Testis (tissue), 2 donors: ENCODE measurements at regions not wholly inside any gene's neighbourhood (a gene's known extent, or its start where the extent isn't known, plus 50 kb on each side); places are given as distances from the start of the nearest gene placed in this dataset.

Experiments used
- DNase-seq: peaks from one replicate; pipeline ENCODE4 v3.0.0-alpha.2; 2019
- H3K27ac ChIP-seq, 2 donors: fragments of 200-600 bp; sonication (generic); one replicate each; pipeline ENCODE4 v1.5.1; 2019
- H3K27me3 ChIP-seq: fragments of 200-600 bp; sonication (generic); one replicate; pipeline ENCODE4 v1.5.1; 2019
- H3K36me3 ChIP-seq: fragments of 200-600 bp; sonication (generic); one replicate; pipeline ENCODE4 v1.5.1; 2017; ENCODE audit warnings: low read depth; ENCODE audit errors: missing control alignments
- H3K4me1 ChIP-seq: fragments of 200-600 bp; sonication (generic); one replicate; pipeline ENCODE4 v1.5.1; 2019
- H3K4me3 ChIP-seq, 2 donors: fragments of 200-600 bp; sonication (generic); one replicate each; pipeline ENCODE4 v1.5.1; 2017 to 2019
- H3K9me3 ChIP-seq: fragments of 200-600 bp; sonication (generic); one replicate; pipeline ENCODE4 v1.5.1; 2017
- CTCF ChIP-seq, 3 experiments: fragments of 450-650 bp in 2 of 3; fragments of 200-600 bp in 1 of 3; sonication (generic) in 1 of 3; IDR thresholded peaks; one replicate each; pipeline ENCODE4 v1.5.1; 2016 to 2019; ENCODE audit warnings: antibody characterized with exemption in 3 of 3, mild to moderate bottlenecking in 2 of 3, moderate library complexity in 1 of 3
- POLR2A ChIP-seq: fragments of 450-650 bp; IDR thresholded peaks from one replicate; pipeline ENCODE4 v1.6.1; 2017; ENCODE audit warnings: antibody characterized with exemption, mild to moderate bottlenecking, moderate library complexity
- WGBS, 2 donors: methylation state at CpG; one replicate each; pipeline ENCODE4 v1.1.5; 2018; 5-methylcytosine and 5-hydroxymethylcytosine counted together
- intact Hi-C: fragments of 100-400 bp; cut with DNase I; formaldehyde crosslinking; loops from one replicate; pipeline ENCODE4 v1.15.1; 2023; ENCODE audit warnings: low total_unique reads

DNA sequence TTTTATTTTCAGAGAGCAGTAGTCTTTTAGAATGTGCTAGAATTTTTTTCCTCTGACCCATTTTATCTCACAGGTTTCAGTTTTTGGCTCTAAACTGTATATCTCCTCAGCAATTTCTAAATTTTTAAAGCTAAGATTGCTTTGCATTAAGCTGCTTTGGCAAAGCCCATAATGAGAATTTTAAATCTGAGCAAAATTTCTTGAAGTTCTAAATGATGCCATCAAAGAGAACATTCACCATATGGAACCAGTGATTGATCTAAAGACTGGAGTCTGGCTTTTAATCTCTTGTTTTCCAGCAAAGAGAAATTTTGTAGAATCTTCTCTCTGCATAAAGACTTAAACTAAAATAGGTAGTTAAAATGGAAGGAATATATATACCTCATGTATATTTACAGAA lies 313.6 kb downstream of the TBC1D32 start:
- no peaks in the 10 kb centered on the region for H3K36me3 ChIP-seq
- no peaks in the 10 kb centered on the region for H3K4me1 ChIP-seq
- no peak for TF ChIP-seq CTCF (IDR thresholded peaks at IDR 0.05)
- TF ChIP-seq POLR2A = no peak
- no peak for DNase-seq
- intact Hi-C loops = no loop called here
- H3K4me3 ChIP-seq = no peak overlapping the region
- no peaks in the 10 kb centered on the region for H3K9me3 ChIP-seq
- no peak overlapping the region for H3K27ac ChIP-seq
- H3K27me3 ChIP-seq = no peaks in the 10 kb centered on the region

GRCh38 chr6:121008553-121008952 lies 325.7 kb downstream of the TBC1D32 start:
- Histone ChIP-seq H3K4me3 (no peak overlapping the region), H3K9me3 (no peaks in the 10 kb centered on the region), H3K36me3 (no peaks in the 10 kb centered on the region), H3K27ac (no peak overlapping the region), H3K4me1 (no peaks in the 10 kb centered on the region), H3K27me3 (no peaks in the 10 kb centered on the region)
- intact Hi-C loops = no loop called here
- TF ChIP-seq POLR2A (no peak), CTCF (IDR thresholded peaks at IDR 0.05) (no peak)
- no peak for DNase-seq

GRCh38 chr6:121006024-121006423 lies 328.3 kb downstream of the TBC1D32 start:
- WGBS, 2 donors = 71 to 97% methylated on average over 2 of the region's 2 CpGs
- intact Hi-C loops = no loop called here
- H3K4me1 ChIP-seq = no peaks in the 10 kb centered on the region

DNA sequence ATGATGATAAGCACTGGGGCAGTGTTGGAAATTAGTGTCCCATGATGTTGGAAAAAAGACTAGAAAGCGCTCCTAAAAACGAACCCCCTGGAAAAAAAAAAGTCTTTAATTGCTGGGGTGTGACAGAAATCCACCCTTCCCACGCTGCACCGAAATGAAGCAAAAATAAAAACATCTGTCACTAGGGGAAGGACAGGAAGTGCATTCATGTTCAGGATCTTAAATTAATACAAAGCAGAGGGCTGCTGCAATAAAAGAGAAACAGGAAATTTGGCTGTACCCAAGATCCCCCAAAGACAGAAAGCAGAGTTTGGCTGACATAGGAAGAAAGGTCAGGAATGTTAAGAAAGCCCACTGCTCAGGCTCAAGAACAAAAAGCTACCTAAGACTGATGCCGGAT lies 333.9 kb downstream of the TBC1D32 start:
- Histone ChIP-seq H3K9me3 (no peaks in the 10 kb centered on the region), H3K27me3 (no peaks in the 10 kb centered on the region), H3K4me1 (no peaks in the 10 kb centered on the region), H3K27ac (no peak overlapping the region), H3K4me3 (no peak overlapping the region), H3K36me3 (no peaks in the 10 kb centered on the region)
- intact Hi-C loops = no loop called here
- TF ChIP-seq CTCF (IDR thresholded peaks at IDR 0.05) (no peak), POLR2A (no peak)
- no peak for DNase-seq
- 51 to 54% methylated on average over 5 of the region's 5 CpGs for WGBS, 2 donors

More at GRCh38 chr6:121006024-121006423, 328.3 kb downstream of the TBC1D32 start:
- DNase-seq = no peak
- no peaks in the 10 kb centered on the region for H3K36me3 ChIP-seq
- no peak for TF ChIP-seq CTCF (IDR thresholded peaks at IDR 0.05)
- no peak for TF ChIP-seq POLR2A
- H3K4me3 ChIP-seq = no peak overlapping the region
- H3K9me3 ChIP-seq = no peaks in the 10 kb centered on the region
- H3K27me3 ChIP-seq = no peaks in the 10 kb centered on the region
- no peak overlapping the region for H3K27ac ChIP-seq

- H3K27ac ChIP-seq = no peak overlapping the region
- intact Hi-C loops = no loop called here
- H3K4me3 ChIP-seq = no peak overlapping the region
- H3K4me1 ChIP-seq = no peaks in the 10 kb centered on the region
- no peaks in the 10 kb centered on the region for H3K9me3 ChIP-seq
- TF ChIP-seq CTCF (IDR thresholded peaks at IDR 0.05) = no peak
- TF ChIP-seq POLR2A = no peak
- H3K27me3 ChIP-seq = no peaks in the 10 kb centered on the region
- no peaks in the 10 kb centered on the region for H3K36me3 ChIP-seq
- DNase-seq = no peak
- 72 to 75% methylated on average over 5 of the region's 5 CpGs for WGBS, 2 donors
Observed at GRCh38 chr6:120996340-120996739, 337.9 kb downstream of the TBC1D32 start.
